HG03097 (cell line): ENCODE measurements at regions not wholly inside any gene's neighbourhood (a gene's known extent, or its start where the extent isn't known, plus 50 kb on each side); places are given as distances from the start of the nearest gene placed in this dataset.
A peak's percentile ranks its signal among the peaks of the same experiment; 100 is the strongest.

Source experiments
- ATAC-seq: cut with Tn5 transposase; IDR thresholded peaks from one replicate; pipeline ENCODE4 v1.9.1; 2021; ENCODE audit not compliant: unreplicated experiment, low FRiP score

DNA sequence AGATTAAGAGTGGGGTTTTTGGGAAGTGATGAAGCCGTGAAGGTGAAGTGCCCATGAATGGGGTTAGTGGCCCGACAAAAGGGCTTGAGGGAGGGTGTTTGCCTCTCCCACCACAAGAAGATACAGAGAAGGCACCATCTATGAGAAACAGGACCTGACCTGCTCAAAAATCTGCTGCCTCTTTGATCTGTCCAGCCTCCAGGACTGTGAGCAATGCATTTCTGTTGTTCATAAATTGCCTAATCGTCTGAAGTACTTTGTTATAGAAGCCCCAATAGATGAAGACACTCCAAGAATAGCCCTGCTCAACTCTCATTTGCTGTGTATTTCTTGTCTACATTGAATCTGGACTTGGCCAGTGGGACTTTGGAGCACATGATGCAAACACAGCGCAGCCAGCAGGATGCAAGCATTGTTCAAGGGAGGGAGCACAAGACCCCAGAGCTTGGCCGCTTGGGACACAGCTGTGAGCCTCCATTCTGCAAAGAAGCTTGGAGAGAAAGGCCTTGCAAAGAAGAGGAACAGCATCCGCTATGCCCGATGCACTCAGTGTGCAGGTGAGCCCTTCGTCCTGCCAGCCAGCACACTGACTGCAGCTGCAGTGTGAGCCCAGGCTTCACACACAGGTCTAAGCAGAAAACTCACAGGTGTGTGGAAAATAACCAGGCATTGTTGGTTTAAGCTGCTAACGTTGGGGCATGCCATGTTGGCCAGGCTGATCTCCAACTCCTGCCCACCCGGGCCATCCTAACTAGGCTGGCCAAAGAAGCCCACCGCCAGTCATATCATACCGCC is 73.2 kb upstream of the KLF6 start:
- no peak for ATAC-seq

- no peak for ATAC-seq
Measured at GRCh38 chr10:3857318-3857717, 72.3 kb upstream of the KLF6 start.

DNA sequence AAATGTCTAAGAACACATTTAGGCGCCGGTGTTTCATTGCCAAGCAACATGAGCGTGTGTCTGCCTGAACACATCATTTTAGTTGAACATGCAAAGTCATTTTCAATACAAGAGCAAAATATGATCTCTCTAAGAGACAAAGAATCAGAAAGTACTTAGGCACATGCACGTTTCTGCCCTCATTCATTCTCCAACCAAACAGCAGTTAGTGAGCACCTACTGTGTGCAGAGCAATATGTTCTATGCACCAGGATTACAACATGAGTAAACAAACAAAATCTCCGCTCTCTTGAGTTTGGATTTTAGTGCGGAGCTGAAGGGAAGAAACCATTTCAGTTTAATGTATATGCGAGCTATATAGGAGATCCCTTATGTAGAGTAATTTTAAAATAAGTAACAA is 71.6 kb upstream of the KLF6 start:
- ATAC-seq = no peak

DNA sequence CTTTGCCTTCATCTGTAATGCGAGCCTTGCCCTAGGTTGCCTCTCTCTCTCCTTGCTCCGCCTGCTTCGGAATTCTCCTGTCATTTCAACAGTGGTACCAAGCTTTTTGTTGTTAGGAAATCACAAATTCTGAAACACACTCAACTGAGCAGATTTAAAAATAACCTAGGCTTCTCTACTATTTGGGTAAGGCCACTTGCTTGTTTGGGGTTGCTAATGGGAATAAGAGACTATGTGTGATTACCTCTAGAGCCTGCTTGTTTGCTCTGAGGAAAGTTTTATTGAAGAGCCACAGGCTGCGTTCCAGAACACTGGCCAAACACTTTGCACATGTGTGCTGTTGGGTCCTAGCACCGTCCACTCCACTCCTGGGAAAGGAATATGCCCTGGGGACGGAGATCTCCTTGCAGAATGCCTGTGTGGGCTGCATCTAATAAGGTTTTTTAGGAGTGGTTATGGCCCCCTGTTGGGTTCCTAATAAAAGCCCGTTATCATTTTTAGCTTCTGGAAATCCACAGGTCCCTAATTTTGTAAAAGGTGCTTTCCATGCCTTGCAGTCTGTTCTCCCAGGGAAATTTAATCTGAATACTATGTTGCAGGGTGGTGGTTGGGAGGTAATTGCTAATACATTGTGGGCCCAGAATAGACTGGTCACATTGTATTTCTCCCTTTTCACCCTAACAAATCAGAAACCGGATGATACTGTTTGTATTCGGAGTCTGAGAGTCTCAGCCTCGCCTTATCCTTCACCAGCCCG is 68.7 kb upstream of the KLF6 start:
- ATAC-seq = no peak

- ATAC-seq = no peak
Measured at GRCh38 chr10:3853016-3853415, 68.0 kb upstream of the KLF6 start.

- peak; percentile 89 for ATAC-seq
Measured at GRCh38 chr10:3852147-3852904, 67.3 kb upstream of the KLF6 start.

GRCh38 chr10:3850999-3851937 is 66.3 kb upstream of the KLF6 start:
- ATAC-seq = no peak

- no peak for ATAC-seq
Measured at GRCh38 chr10:3848775-3849635, 64.0 kb upstream of the KLF6 start.

GRCh38 chr10:3848005-3848774 is 63.2 kb upstream of the KLF6 start:
- no peak for ATAC-seq

GRCh38 chr10:3846736-3847135 is 61.7 kb upstream of the KLF6 start:
- ATAC-seq = no peak

DNA sequence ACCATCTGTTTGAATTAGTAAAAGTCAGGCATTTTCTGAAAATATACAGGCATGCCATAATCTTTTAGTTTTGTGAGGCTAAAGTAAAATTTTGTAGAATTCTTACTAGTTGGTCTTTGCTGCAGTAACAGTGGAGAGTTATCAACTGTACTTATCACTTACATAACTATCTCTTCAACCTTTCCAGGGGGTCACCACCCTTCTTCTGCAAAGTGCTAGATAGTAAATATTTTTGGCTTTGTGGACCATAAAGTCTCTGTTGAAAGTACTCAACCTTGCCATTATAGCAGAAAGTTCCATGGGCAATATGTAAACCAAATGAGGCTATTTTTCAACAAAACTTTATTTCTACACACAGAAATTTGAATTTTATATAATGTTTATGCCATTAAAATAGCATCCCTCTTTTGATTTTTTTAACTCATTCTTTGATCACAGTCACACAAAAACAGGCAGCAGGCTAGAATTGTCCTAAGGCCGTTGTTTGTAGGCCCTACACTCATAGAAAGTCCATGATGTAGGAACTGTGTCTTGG is 59.5 kb upstream of the KLF6 start:
- no peak for ATAC-seq

GRCh38 chr10:3838460-3839437 is 53.7 kb upstream of the KLF6 start:
- no peak for ATAC-seq

DNA sequence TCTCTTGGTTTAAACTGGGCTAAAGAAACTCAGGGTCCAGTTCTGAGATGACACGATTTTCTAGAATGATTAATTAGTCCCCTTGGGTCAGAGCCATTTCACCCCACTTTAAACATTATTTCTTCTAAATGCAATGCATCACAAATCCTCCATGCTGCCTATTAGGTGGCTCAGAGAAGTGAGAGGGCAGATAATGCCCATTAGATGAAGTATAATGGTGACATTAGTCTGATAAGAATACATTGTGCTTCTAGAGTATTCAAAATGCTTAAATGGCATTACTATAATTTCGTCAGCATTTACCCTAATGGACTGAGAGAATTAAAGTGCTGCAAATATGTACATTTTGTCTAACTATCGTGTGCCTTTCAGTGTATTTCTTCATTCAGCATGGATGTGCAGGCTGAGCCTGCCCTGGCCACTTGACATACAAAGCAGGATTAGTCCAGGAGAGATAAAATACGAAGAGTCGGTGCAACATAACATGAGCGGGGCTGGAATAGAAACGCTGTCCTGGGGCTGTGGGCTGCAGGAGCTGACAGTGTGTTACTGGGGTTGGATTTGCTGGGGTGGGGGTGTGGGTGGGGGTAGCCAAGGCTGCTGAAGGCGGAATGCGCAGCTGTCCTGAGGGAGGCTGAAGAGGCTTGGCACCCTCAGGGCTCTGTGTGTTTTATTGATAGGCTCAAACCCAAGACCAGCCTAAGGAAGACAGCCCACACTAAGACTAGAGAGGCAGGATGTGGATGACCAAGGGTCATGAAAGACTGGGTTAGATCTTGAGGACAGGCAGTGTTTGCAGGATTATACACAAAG is 52.8 kb upstream of the KLF6 start:
- ATAC-seq = no peak

DNA sequence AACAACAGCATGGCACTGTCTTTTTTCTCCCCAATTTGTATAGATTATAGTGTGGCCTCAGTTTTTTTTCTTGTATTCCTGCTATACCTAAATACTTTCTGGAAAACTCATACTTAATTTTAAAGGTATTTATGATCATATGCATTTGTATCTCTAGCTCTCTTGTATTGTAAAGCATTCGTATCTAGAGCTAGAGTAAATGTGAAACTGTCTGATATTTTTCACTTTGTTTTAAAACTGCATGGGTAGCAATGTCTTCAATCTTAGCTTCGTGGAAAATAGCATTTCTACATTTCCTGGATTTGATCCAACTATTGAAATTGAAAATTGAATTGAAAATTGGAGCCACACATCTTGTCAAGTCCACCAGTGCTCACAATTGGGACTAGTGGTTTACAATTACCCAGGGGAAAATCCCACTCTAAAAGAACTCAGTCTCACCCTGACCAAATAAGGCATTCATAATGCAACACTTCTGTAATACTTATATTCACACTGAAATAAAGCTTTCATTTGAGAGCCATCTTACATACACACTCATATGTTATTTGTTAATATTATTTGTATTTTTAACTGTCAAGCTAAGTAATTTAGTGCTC is 51.3 kb upstream of the KLF6 start:
- ATAC-seq = no peak

GRCh38 chr10:3835770-3836169 is 50.8 kb upstream of the KLF6 start:
- ATAC-seq = no peak

DNA sequence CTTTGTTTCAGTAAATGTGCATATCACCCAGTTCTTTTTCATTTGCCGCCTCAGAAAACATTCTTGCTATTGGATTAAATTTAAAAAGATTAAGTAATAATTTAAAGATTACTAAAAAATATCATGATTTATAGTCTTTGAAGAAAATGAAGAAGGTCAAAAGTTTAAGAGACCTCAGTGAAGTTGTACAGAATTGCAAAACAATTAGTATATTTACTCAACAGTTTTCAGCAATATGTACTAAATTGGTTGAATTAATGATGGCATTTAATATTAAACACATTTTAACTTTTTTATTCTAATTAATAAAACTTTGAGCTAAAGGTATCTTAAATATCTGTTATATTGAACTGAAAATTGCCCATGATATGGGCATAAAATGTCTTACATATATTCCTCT is 49.9 kb upstream of the KLF6 start:
- ATAC-seq = no peak
